Choroid plexus epithelial cell (primary cell): ENCODE measurements at regions not wholly inside any gene's neighbourhood (a gene's known extent, or its start where the extent isn't known, plus 50 kb on each side); places are given as distances from the start of the nearest gene placed in this dataset.

Experiments
- DNase-seq: peaks from one replicate; pipeline ENCODE4 v3.0.0-alpha.2; 2010; ENCODE audit warnings: low read depth
- H3K4me3 ChIP-seq: 2 replicates; pipeline ENCODE4 v1.5.1; 2011; ENCODE audit warnings: low read depth, mild to moderate bottlenecking, control low read depth, low read length, moderate library complexity
- CTCF ChIP-seq: conservative IDR thresholded peaks from 2 replicates; pipeline ENCODE4 v1.5.1; 2011; ENCODE audit warnings: low read depth, mild to moderate bottlenecking, control low read depth, inconsistent platforms, low read length, moderate library complexity

- H3K4me3 ChIP-seq: no peak overlapping the region
- no peak for TF ChIP-seq CTCF
- DNase-seq: peak; percentile 14
Measured at GRCh38 chr2:191543708-191544107, 134.2 kb upstream of the NABP1 start.

GRCh38 chr2:191544461-191545062 lies 133.4 kb upstream of the NABP1 start:
- no peak overlapping the region for H3K4me3 ChIP-seq
- no peak for DNase-seq
- TF ChIP-seq CTCF: no peak

- no peak overlapping the region for H3K4me3 ChIP-seq
- TF ChIP-seq CTCF: no peak
- DNase-seq: no peak
Measured at GRCh38 chr2:191545361-191545760, 132.6 kb upstream of the NABP1 start.

- TF ChIP-seq CTCF: no peak
- no peak for DNase-seq
- no peak overlapping the region for H3K4me3 ChIP-seq
Measured at GRCh38 chr2:191552066-191552465, 125.9 kb upstream of the NABP1 start.

GRCh38 chr2:191554240-191554639 lies 123.7 kb upstream of the NABP1 start:
- no peak for TF ChIP-seq CTCF
- no peak for DNase-seq
- H3K4me3 ChIP-seq: no peak overlapping the region

GRCh38 chr2:191555092-191555742 lies 122.7 kb upstream of the NABP1 start:
- H3K4me3 ChIP-seq: no peak overlapping the region
- TF ChIP-seq CTCF: peak; percentile 85
- peak; percentile 89 for DNase-seq

- no peak overlapping the region for H3K4me3 ChIP-seq
- TF ChIP-seq CTCF: no peak
- DNase-seq: no peak
Measured at GRCh38 chr2:191556463-191556862, 121.5 kb upstream of the NABP1 start.
